ENCODE measurements at regions not wholly inside any gene's neighbourhood (a gene's known extent, or its start where the extent isn't known, plus 50 kb on each side); places are given as distances from the start of the nearest gene placed in this dataset.

DNA sequence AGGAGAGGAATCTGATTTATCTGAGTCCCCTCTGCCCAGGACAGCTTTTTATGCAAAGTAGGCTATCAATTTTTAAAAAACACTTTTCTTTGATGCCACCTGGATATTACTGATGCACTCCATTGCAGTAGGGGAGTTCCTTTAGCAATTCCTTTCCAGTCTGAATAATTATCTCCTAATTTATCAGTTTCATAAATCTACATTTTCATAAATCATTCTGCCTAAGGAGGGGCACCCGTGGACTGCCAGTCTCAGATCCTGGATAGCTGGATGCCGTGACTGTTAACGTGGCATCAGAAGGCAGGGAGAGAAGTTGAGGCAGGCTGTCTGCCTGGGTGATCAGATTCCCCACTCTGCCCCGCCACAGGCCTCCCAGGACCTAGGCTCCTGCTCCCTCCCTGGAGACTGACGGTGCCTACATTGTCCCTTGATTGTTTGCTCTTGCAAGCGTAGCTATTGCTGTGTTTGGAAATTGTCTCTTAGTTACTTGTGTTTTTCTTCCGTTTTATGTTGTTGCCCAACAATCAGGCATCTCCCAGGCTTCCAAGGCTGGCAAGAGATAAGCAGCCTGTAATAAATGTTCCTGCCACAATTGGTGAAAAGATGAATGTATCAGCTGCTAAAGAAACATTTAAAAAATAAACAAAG lies 75.2 kb downstream of the KATNIP start (continued):
- TF ChIP-seq, protein P1, sequence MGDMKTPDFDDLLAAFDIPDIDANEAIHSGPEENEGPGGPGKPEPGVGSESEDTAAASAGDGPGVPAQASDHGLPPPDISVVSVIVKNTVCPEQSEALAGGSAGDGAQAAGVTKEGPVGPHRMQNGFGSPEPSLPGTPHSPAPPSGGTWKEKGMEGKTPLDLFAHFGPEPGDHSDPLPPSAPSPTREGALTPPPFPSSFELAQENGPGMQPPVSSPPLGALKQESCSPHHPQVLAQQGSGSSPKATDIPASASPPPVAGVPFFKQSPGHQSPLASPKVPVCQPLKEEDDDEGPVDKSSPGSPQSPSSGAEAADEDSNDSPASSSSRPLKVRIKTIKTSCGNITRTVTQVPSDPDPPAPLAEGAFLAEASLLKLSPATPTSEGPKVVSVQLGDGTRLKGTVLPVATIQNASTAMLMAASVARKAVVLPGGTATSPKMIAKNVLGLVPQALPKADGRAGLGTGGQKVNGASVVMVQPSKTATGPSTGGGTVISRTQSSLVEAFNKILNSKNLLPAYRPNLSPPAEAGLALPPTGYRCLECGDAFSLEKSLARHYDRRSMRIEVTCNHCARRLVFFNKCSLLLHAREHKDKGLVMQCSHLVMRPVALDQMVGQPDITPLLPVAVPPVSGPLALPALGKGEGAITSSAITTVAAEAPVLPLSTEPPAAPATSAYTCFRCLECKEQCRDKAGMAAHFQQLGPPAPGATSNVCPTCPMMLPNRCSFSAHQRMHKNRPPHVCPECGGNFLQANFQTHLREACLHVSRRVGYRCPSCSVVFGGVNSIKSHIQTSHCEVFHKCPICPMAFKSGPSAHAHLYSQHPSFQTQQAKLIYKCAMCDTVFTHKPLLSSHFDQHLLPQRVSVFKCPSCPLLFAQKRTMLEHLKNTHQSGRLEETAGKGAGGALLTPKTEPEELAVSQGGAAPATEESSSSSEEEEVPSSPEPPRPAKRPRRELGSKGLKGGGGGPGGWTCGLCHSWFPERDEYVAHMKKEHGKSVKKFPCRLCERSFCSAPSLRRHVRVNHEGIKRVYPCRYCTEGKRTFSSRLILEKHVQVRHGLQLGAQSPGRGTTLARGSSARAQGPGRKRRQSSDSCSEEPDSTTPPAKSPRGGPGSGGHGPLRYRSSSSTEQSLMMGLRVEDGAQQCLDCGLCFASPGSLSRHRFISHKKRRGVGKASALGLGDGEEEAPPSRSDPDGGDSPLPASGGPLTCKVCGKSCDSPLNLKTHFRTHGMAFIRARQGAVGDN (CRISPR knock-in tag; IDR thresholded peaks at IDR 0.05) = no peak; the same call in 1 of the 2 replicates
- no peak for TF ChIP-seq FOXA1 (IDR thresholded peaks at IDR 0.05)
- TF ChIP-seq FOXA1 (CRISPR knock-in tag; IDR thresholded peaks at IDR 0.05) = peak; percentile 65
- no peak for TF ChIP-seq JUND (CRISPR knock-in tag; IDR thresholded peaks at IDR 0.05)
- TF ChIP-seq, protein P2, sequence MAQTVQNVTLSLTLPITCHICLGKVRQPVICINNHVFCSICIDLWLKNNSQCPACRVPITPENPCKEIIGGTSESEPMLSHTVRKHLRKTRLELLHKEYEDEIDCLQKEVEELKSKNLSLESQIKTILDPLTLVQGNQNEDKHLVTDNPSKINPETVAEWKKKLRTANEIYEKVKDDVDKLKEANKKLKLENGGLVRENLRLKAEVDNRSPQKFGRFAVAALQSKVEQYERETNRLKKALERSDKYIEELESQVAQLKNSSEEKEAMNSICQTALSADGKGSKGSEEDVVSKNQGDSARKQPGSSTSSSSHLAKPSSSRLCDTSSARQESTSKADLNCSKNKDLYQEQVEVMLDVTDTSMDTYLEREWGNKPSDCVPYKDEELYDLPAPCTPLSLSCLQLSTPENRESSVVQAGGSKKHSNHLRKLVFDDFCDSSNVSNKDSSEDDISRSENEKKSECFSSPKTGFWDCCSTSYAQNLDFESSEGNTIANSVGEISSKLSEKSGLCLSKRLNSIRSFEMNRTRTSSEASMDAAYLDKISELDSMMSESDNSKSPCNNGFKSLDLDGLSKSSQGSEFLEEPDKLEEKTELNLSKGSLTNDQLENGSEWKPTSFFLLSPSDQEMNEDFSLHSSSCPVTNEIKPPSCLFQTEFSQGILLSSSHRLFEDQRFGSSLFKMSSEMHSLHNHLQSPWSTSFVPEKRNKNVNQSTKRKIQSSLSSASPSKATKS (CRISPR knock-in tag; IDR thresholded peaks at IDR 0.05) = no peak
- no peak for TF ChIP-seq SP140L (CRISPR knock-in tag; IDR thresholded peaks at IDR 0.05; ENCODE audit: borderline replicate concordance)
- TF ChIP-seq NR2F6 (IDR thresholded peaks at IDR 0.05) = no peak
- TF ChIP-seq NR2F6 (CRISPR knock-in tag; IDR thresholded peaks at IDR 0.05) = no peak
- peak; percentile 58; the same call in 1 of the 2 replicates for TF ChIP-seq ETV5 (CRISPR knock-in tag; IDR thresholded peaks at IDR 0.05; ENCODE audit: borderline replicate concordance)
- TF ChIP-seq ZSCAN30 (CRISPR knock-in tag; IDR thresholded peaks at IDR 0.05) = no peak
- TF ChIP-seq ZNF235 (CRISPR knock-in tag; IDR thresholded peaks at IDR 0.05; ENCODE audit: borderline replicate concordance) = no peak
- TF ChIP-seq, protein P3, sequence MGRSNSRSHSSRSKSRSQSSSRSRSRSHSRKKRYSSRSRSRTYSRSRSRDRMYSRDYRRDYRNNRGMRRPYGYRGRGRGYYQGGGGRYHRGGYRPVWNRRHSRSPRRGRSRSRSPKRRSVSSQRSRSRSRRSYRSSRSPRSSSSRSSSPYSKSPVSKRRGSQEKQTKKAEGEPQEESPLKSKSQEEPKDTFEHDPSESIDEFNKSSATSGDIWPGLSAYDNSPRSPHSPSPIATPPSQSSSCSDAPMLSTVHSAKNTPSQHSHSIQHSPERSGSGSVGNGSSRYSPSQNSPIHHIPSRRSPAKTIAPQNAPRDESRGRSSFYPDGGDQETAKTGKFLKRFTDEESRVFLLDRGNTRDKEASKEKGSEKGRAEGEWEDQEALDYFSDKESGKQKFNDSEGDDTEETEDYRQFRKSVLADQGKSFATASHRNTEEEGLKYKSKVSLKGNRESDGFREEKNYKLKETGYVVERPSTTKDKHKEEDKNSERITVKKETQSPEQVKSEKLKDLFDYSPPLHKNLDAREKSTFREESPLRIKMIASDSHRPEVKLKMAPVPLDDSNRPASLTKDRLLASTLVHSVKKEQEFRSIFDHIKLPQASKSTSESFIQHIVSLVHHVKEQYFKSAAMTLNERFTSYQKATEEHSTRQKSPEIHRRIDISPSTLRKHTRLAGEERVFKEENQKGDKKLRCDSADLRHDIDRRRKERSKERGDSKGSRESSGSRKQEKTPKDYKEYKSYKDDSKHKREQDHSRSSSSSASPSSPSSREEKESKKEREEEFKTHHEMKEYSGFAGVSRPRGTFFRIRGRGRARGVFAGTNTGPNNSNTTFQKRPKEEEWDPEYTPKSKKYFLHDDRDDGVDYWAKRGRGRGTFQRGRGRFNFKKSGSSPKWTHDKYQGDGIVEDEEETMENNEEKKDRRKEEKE (IDR thresholded peaks at IDR 0.05) = no peak
- TF ChIP-seq ZNF331 (CRISPR knock-in tag; IDR thresholded peaks at IDR 0.05) = no peak; the same call in 1 of the 2 replicates
- TF ChIP-seq, protein P4, sequence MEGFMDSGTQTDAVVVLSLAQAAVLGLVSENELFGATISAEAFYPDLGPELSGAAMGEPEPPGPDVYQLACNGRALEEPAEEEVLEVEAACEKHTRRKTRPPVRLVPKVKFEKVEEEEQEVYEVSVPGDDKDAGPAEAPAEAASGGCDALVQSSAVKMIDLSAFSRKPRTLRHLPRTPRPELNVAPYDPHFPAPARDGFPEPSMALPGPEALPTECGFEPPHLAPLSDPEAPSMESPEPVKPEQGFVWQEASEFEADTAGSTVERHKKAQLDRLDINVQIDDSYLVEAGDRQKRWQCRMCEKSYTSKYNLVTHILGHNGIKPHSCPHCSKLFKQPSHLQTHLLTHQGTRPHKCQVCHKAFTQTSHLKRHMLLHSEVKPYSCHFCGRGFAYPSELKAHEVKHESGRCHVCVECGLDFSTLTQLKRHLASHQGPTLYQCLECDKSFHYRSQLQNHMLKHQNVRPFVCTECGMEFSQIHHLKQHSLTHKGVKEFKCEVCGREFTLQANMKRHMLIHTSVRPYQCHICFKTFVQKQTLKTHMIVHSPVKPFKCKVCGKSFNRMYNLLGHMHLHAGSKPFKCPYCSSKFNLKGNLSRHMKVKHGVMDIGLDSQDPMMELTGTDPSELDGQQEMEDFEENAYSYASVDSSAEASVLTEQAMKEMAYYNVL (CRISPR knock-in tag; IDR thresholded peaks at IDR 0.05; ENCODE audit: borderline replicate concordance) = no peak
- TF ChIP-seq ZNF335 (CRISPR knock-in tag; IDR thresholded peaks at IDR 0.05) = no peak
- no peak for TF ChIP-seq ATF7-NPFF (CRISPR knock-in tag; IDR thresholded peaks at IDR 0.05; ENCODE audit: low read depth)
- no peak for TF ChIP-seq GTF2F1 (IDR thresholded peaks at IDR 0.05; ENCODE audit: low read length)
- TF ChIP-seq EEA1 (CRISPR knock-in tag; IDR thresholded peaks at IDR 0.05; ENCODE audit: borderline replicate concordance) = no peak
- TF ChIP-seq ZNF562 (CRISPR knock-in tag; IDR thresholded peaks at IDR 0.05; ENCODE audit: borderline replicate concordance) = no peak
- no peak for TF ChIP-seq KDM1A (CRISPR knock-in tag; IDR thresholded peaks at IDR 0.05)
- no peak for TF ChIP-seq ZNF788 (CRISPR knock-in tag; IDR thresholded peaks at IDR 0.05; ENCODE audit: borderline replicate concordance)

All from HepG2 (cell line).